Fibroblast of lung (primary cell): ENCODE measurements at regions not wholly inside any gene's neighbourhood (a gene's known extent, or its start where the extent isn't known, plus 50 kb on each side); places are given as distances from the start of the nearest gene placed in this dataset.

Experiments used
- DNase-seq, 2 donors: peaks; one replicate each; pipeline versions ENCODE4 v3.0.0 to v3.0.0-alpha.2; 2010; ENCODE audit warnings: low read depth in 2 of 2
- H2AFZ ChIP-seq: 2 replicates; pipeline ENCODE4 v1.5.1; 2012; ENCODE audit warnings: low read length, control low read depth, inconsistent platforms
- H3K27ac ChIP-seq: 2 replicates; pipeline ENCODE4 v1.5.1; 2011; ENCODE audit warnings: low read length, control low read depth; ENCODE audit not compliant: insufficient read depth
- H3K27me3 ChIP-seq: 2 replicates; pipeline ENCODE4 v1.5.1; 2011; ENCODE audit warnings: mild to moderate bottlenecking, low read length; ENCODE audit not compliant: control insufficient read depth, insufficient read depth
- H3K36me3 ChIP-seq: 2 replicates; pipeline ENCODE4 v1.5.1; 2011; ENCODE audit warnings: low read length; ENCODE audit not compliant: control insufficient read depth, insufficient read depth
- H3K4me1 ChIP-seq: 2 replicates; pipeline ENCODE4 v1.5.1; 2011; ENCODE audit warnings: low read length; ENCODE audit not compliant: control insufficient read depth, insufficient read depth; ENCODE audit errors: extremely low read depth
- H3K4me2 ChIP-seq: 2 replicates; pipeline ENCODE4 v1.5.1; 2011; ENCODE audit warnings: low read length, control low read depth; ENCODE audit not compliant: insufficient read depth; ENCODE audit errors: extremely low read depth
- H3K4me3 ChIP-seq, 4 experiments: fragments of 200-600 bp in 1 of 4; sonication (generic) in 1 of 4; replicated peaks in 1 of 4; 2 replicates each; pipeline ENCODE4 v1.5.1; 2011 to 2016; ENCODE audit warnings: low read length in 4 of 4, low read depth in 3 of 4, mild to moderate bottlenecking in 3 of 4, control low read depth in 2 of 4, inconsistent platforms in 1 of 4, mixed read lengths in 1 of 4; ENCODE audit not compliant: insufficient read depth in 1 of 4; ENCODE audit errors: control extremely low read depth in 1 of 4
- H3K79me2 ChIP-seq: 2 replicates; pipeline ENCODE4 v1.5.1; 2012; ENCODE audit warnings: mild to moderate bottlenecking, low read length, inconsistent platforms; ENCODE audit not compliant: control insufficient read depth, insufficient read depth
- H3K9ac ChIP-seq: 2 replicates; pipeline ENCODE4 v1.5.1; 2011; ENCODE audit warnings: mild to moderate bottlenecking, low read length, control low read depth; ENCODE audit not compliant: insufficient read depth
- H3K9me3 ChIP-seq: 2 replicates; pipeline ENCODE4 v1.5.1; 2012; ENCODE audit warnings: low read depth, low read length; ENCODE audit not compliant: control insufficient read depth, insufficient read depth
- H4K20me1 ChIP-seq: 2 replicates; pipeline ENCODE4 v1.5.1; 2011; ENCODE audit warnings: low read length; ENCODE audit not compliant: control insufficient read depth, insufficient read depth; ENCODE audit errors: extremely low read depth
- EZH2 ChIP-seq: IDR thresholded peaks from 2 replicates; pipeline ENCODE4 v1.5.1; 2012; ENCODE audit warnings: low read length, control low read depth, mild to moderate bottlenecking; ENCODE audit errors: missing control alignments
- TF ChIP-seq, protein P1 (sequence below), 2 donors: IDR thresholded peaks in 1 of 2; conservative IDR thresholded peaks in 1 of 2; 1 replicate in 1 of 2; 2 replicates in 1 of 2; pipeline ENCODE4 v1.5.1; 2011 to 2012; ENCODE audit warnings: low read length in 2 of 2, control low read depth in 1 of 2, inconsistent platforms in 1 of 2, low read depth in 1 of 2, mild to moderate bottlenecking in 1 of 2

DNA sequence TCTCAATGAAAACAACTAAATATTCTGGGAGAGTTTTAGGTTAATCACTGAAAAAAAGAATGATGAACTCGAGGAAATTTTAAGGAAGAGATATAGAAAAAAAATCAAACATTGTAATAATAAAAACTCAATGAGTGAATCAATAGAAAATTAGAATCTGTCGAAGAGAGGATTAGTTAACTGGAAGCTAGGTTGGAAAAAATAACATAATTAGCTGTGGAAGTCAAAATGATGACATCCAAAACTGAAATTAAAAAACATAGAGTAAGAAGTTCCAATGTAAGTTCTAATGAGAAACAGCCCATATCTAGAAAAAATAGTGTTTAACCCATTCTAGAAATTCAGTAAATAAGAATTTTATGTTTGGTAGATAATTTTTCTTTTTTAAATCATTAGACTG is 299.3 kb upstream of the RARB start:
- no peaks in the 10 kb centered on the region for H3K27me3 ChIP-seq
- H3K4me1 ChIP-seq, result no peaks in the 10 kb centered on the region
- H3K27ac ChIP-seq, result no peak overlapping the region
- no peaks in the 10 kb centered on the region for H3K79me2 ChIP-seq
- no peak overlapping the region for H2AFZ ChIP-seq
- no peak overlapping the region for H3K9ac ChIP-seq
- H3K4me2 ChIP-seq, result no peak overlapping the region
- H3K9me3 ChIP-seq, result no peaks in the 10 kb centered on the region
- TF ChIP-seq EZH2, result no peak
- TF ChIP-seq, protein P1, sequence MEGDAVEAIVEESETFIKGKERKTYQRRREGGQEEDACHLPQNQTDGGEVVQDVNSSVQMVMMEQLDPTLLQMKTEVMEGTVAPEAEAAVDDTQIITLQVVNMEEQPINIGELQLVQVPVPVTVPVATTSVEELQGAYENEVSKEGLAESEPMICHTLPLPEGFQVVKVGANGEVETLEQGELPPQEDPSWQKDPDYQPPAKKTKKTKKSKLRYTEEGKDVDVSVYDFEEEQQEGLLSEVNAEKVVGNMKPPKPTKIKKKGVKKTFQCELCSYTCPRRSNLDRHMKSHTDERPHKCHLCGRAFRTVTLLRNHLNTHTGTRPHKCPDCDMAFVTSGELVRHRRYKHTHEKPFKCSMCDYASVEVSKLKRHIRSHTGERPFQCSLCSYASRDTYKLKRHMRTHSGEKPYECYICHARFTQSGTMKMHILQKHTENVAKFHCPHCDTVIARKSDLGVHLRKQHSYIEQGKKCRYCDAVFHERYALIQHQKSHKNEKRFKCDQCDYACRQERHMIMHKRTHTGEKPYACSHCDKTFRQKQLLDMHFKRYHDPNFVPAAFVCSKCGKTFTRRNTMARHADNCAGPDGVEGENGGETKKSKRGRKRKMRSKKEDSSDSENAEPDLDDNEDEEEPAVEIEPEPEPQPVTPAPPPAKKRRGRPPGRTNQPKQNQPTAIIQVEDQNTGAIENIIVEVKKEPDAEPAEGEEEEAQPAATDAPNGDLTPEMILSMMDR (conservative IDR thresholded peaks at IDR 0.05 in 1 of 2, IDR thresholded peaks at IDR 0.05 in 1 of 2; ENCODE audit: low read depth in 1 of 2, low read length in 2 of 2), result no peak
- no peak for DNase-seq
- no peaks in the 10 kb centered on the region for H4K20me1 ChIP-seq
- no peak overlapping the region for H3K4me3 ChIP-seq
- no peaks in the 10 kb centered on the region for H3K36me3 ChIP-seq

DNA sequence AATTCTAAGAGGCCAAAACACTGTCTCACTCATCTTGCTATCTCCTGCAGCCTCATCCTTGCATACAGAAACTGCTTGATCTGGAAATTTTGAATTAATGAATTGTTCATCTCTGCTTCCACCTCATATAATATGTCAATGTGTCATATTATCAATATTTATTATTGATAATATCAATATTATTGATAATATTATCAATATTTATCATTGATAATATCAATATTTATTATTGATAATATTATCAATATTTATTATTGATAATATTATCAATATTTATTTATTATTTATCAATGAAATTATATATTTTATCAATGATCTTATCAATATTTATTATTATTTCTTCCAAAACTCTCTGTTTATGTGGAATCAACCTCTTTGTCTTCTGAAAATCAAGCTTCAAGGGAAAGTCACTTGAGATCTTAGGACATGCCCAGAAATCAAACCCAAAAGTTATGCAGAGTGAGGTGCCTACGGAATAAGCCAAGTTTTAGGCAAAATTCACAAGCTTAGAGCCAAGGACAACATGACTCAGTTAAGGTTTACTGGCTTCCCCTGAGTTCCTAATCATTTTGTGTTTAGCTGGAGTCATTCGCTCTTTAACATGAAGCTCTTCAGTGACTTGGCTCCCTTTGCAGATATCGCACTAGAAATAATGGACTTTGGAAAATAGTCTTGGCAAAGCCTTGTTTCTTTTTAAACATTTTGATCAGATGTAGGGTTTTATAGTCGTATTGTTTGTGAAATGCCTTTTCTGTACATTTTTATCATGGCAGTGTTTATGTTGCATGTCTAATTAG is 297.1 kb upstream of the RARB start:
- Histone ChIP-seq H3K9ac (no peak overlapping the region), H3K79me2 (no peaks in the 10 kb centered on the region), H3K4me1 (no peaks in the 10 kb centered on the region), H3K4me2 (no peak overlapping the region), H3K4me3 (no peak overlapping the region), H4K20me1 (no peaks in the 10 kb centered on the region), H3K27ac (no peak overlapping the region), H3K36me3 (no peaks in the 10 kb centered on the region), H3K9me3 (no peaks in the 10 kb centered on the region), H2AFZ (no peak overlapping the region), H3K27me3 (no peaks in the 10 kb centered on the region)
- no peak for DNase-seq
- TF ChIP-seq, protein P1 (conservative IDR thresholded peaks at IDR 0.05 in 1 of 2, IDR thresholded peaks at IDR 0.05 in 1 of 2; ENCODE audit: low read depth in 1 of 2, low read length in 2 of 2), result no peak
- TF ChIP-seq EZH2, result no peak

DNA sequence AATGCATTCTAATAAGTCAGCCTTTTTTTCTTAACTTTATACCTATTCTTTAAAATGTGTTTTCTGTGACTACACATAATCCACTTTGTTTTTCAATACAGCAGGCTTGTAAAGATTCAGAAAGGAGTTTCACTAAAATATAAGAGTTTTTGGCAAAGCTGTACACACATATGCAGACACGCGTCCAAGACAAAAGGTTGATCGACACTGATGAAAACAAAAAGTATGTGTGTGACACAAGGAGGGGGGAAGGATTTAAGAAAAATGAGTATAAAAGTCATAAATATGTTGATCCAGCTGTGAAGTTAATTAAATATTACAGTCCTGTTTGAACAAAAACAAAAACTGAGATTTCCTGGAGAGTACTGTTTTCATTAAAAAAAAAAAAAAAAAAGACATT is 294.5 kb upstream of the RARB start:
- Histone ChIP-seq H2AFZ (no peak overlapping the region), H3K4me3 (no peak overlapping the region), H3K36me3 (no peaks in the 10 kb centered on the region), H3K9me3 (no peaks in the 10 kb centered on the region), H3K4me2 (no peak overlapping the region), H4K20me1 (no peaks in the 10 kb centered on the region), H3K27me3 (no peaks in the 10 kb centered on the region), H3K79me2 (no peaks in the 10 kb centered on the region), H3K9ac (no peak overlapping the region), H3K4me1 (no peaks in the 10 kb centered on the region), H3K27ac (no peak overlapping the region)
- no peak for TF ChIP-seq EZH2
- TF ChIP-seq, protein P1 (conservative IDR thresholded peaks at IDR 0.05 in 1 of 2, IDR thresholded peaks at IDR 0.05 in 1 of 2; ENCODE audit: low read depth in 1 of 2, low read length in 2 of 2), result no peak
- no peak for DNase-seq
